ENCODE measurements at regions not wholly inside any gene's neighbourhood (a gene's known extent, or its start where the extent isn't known, plus 50 kb on each side); places are given as distances from the start of the nearest gene placed in this dataset.

DNA sequence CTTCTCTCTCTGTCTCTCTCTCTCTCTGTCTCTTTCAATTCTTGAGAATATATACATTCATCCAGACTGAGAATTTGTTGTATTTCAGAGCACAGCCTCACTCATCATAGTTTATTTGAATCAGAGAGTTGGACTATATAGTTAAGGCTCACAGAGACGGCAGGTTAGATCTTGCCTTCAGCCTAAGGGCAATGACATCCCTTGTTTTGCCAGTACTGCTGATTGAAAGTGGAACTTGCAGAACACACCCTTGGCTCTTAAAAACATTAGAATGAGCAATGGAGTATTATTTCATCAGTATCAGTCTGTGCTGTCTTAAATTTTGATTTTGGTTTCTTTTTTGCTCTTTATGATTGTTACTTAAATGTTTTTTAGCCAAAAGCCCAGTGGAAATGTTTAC lies 62.0 kb upstream of the DSG1 start (continued):
- TF ChIP-seq CTBP2 (IDR thresholded peaks at IDR 0.05; ENCODE audit: borderline replicate concordance, insufficient read depth, insufficient read length, low read length) (no peak), SIX5 (IDR thresholded peaks at IDR 0.05; ENCODE audit: low read depth, low read length) (no peak), SP4 (IDR thresholded peaks at IDR 0.05; ENCODE audit: low read length) (no peak), SIRT6 (IDR thresholded peaks at IDR 0.05; ENCODE audit: low read length) (no peak), SP1 (IDR thresholded peaks at IDR 0.05; ENCODE audit: low read depth, low read length) (no peak), KDM4A (IDR thresholded peaks at IDR 0.05; ENCODE audit: low read depth, low read length, severe bottlenecking) (no peak), CBX8 (IDR thresholded peaks at IDR 0.05; ENCODE audit: borderline replicate concordance, low read depth, low read length) (no peak), CREB1 (IDR thresholded peaks at IDR 0.05) (no peak), MAFK (IDR thresholded peaks at IDR 0.05; ENCODE audit: low read depth, low read length) (no peak)

Data from H1 (cell line).